NCI-H748 (cell line): ENCODE measurements at regions not wholly inside any gene's neighbourhood (a gene's known extent, or its start where the extent isn't known, plus 50 kb on each side); places are given as distances from the start of the nearest gene placed in this dataset.

Experiments
- DNase-seq: peaks from one replicate; lab custom pipeline; 2025; ENCODE audit not compliant: unreplicated experiment; lab: John Stamatoyannopoulos, UW

DNA sequence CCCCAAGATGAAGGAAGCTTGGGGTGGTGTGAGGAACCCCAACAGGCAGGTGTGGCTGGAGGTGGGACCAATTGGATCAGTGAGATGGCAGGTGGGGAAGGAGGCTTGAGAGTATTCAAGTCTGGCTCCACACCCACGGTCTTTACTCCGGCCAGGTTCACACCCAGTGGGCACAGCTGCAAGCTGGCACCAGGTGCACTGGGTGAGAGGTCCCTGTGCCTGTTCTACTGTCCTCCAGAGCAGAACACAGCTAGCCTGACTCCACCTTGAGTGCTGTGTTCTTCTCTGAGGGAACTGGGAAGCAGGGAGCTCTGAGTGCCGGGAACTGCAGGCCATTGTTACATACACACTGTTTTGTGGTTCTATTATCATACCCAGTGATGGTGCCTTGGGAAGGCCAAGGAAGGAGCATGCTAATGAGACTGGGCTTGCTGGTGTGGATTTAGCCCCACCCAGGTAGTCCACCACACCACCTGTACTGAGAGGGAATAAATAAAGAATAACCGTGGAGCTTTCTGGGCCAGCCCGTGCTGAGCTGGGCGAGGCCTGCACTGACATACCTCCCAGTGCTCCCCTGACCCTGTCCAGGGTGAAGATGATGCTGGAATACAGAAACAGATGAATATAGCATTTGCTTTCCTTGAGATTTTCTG, 93.4 kb downstream of the ABHD5 start:
- DNase-seq, result no peak

DNA sequence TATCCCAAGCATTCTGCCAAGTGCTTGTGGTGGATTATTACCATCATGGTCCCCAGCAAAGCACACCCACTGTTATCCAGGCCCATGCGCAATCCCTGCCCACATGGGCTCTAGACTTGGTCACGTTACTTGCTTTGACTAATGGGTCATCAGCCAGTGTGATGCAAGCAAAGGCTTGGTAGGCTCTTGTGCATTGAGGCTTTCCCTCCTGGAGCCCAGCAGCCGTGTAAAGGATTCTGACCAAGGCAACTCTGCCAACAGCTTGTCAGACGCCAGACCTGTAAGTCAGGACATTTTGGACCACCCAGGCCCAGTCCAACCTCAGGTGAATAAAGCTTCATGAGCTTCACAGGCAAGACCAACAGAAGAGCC, 93.9 kb downstream of the ABHD5 start:
- DNase-seq, result no peak

DNA sequence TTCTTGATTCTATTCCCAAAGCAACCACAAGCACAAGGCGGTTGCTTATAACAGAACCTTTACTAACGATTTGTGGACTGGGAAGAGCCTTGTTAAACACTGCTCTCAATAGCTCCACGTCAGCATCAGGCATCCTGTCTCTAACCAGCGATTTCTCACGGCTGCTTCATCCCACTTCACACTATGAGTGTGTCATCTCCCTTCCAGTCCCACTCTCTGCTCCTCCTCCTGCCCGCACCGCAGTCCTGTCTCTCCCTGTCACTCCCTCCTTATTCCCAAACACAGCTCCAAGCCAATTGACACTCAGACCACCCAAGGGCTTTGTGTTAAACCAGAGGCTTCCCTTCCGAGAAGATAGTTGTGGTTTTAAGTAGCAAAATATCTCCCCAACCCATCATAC, 94.8 kb downstream of the ABHD5 start:
- DNase-seq, result no peak

DNA sequence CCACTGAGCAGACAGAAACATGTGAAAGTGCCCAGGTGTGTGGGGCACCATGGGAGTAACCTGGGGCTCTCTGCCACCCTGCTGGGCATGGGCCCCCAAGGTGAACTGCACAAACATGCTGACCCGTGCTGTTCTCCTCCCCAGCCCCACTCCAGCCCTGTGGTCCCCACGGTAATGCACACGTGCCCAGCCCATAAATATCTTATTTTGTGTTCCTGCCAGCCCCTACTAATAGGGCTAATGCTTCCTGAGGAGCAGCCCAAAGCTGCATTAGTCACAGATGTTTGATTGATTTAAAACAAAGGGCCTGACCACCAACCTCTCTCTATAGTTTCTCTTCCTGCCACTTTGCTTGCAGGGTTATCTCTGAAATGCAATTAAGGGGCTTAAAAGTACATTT, 95.4 kb downstream of the ABHD5 start:
- no peak for DNase-seq

DNA sequence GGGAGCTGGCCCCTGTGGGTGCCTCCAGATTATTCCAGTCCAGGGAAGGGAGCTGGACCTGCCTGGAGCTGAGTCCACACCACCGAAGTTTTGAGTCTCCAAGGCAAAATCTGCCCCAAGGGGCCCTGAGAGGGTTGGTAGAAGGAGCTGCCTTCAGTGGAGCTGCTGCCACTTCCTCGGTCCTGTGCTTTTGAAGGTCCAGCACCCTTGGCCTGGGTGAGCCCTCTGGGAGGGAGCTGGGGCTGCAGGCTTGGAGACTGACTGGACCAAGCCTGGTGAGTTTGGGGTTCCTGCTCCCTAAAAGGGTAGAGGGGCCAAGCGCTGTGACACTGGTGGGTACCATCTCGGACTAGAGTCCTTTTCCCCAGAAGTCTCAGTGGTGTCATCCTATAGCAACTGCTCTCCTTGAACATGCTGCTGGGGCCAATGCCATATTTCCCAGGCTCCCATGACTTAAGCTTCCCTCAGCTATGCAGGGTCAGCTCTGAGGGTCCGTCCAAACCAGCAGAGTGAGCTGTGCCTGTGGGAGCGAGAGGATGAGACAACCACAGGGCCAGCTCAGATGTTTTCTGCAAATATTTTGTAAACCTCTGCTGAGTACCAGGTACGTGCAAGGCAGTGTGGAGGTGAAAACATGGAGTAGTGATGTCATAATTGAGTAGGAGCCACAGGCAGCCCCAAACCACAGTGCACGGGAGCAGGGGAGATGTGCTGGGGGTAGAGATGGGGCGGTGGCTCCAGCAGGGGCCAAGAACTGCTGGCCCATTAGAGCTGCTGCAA, 96.0 kb downstream of the ABHD5 start:
- DNase-seq, result no peak

DNA sequence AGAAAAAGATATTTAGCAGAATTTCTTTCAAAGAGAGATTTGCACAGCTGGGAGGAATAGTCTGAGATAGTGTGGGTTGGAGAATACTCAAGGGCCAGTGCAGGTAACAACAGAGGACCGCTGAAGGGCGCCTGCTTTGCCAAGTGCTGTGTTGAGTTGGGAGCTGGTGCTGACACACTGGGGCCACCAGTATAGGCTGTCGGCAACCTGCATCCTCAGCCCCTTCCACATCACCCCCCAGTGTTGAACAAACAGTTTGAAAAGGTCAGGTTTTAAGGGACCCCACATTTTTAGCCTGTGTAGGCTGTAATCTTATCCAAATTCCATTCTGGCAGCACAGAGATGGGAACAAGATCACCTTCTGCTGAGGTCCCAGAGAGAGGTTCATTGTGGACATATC, 96.6 kb downstream of the ABHD5 start:
- no peak for DNase-seq

DNA sequence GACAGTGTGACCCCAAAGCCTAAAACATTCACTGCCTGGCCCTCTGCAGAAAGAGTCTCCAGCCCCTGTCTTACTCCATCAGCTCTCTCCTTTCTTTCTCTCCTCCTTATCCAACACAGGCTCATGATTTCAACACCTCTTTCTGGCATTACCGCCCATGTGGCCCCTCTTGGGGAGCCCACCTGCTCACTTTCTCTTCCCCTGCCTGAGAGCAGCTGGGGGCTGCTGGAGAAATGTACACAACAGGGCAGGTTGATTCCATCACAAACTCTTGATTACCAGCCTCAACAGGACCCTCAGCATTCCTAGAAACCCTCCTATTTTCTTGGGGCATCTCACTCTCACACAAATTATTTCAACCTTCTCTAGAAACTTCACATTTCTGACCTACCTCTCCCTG, 98.3 kb downstream of the ABHD5 start:
- DNase-seq, result no peak

DNA sequence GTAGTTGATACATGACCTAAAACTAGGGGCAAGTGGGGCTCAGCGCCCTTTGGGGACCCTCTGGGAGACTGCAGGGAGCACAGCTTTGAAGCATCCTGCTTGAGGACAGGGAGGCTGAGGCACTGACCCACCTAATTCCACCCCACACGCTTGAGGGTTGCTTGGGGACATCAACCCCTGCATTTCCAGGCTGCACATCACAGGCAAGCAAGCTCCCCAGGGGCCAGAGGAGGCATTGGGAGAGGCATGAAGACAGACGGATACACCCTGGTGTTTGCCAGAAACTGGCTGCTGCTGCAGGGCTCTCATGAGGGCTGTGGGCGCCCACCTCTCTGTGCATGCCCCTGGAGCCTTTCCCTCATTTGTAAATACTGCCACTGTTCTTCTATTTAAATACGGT, 99.3 kb downstream of the ABHD5 start:
- DNase-seq, result no peak

DNA sequence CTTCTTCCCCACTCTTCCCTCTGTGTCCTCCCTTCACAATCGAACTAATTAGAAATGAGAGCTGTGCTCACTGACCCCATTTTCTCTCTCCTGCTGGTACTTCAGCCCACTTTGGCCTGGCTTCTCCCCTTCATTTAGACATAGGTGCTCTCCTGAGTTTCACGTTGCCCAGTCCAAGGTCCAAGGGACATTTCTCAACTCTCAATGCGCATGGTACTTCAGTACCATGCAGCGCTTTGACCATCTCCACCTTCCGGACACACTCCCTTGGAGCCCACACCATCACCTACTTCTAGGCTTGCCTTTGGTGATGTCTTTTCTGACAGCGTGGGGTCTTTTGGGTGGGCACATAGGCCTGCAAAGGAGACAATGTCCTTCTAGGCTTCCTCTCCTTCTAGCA, 99.7 kb downstream of the ABHD5 start:
- DNase-seq, result no peak

DNA sequence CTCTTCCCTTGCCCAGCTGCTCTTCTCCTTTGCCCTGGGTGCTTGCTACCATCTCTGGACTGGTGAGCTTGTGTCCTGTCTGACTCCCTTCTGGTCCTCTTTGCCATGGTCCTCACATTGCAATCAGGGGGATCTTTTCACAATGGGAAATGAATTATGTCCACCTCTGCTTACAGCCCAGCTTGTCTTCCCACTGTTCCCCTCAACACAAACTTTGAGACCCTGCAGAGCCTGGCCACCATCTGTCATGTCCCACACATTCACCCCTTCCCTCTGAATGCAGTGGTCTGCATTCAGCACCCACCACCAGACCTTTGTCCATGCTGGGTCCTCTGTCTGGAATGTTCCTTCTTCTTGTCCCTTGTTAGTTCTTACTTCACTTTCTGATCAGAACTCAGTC, 100.5 kb downstream of the ABHD5 start:
- DNase-seq, result no peak

DNA sequence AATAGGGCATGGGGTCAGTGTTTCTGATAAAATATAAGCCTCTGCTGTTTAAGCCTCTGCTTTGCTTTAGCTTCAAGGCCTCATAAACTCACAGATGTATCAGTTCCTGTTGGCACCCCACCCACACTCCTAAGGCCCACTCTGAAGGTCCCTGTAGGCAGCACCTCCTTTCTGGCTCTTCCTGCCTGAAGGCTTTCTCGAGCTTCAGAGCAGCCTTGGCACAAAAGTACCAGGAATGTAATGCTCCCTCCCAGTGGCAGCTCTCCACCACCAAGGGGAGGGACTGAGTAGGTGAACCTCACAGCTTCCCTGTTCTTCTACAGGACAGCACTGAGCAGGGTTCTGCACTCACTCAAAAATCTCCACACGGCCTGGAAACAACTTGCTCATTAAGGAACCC, 102.2 kb downstream of the ABHD5 start:
- no peak for DNase-seq

DNA sequence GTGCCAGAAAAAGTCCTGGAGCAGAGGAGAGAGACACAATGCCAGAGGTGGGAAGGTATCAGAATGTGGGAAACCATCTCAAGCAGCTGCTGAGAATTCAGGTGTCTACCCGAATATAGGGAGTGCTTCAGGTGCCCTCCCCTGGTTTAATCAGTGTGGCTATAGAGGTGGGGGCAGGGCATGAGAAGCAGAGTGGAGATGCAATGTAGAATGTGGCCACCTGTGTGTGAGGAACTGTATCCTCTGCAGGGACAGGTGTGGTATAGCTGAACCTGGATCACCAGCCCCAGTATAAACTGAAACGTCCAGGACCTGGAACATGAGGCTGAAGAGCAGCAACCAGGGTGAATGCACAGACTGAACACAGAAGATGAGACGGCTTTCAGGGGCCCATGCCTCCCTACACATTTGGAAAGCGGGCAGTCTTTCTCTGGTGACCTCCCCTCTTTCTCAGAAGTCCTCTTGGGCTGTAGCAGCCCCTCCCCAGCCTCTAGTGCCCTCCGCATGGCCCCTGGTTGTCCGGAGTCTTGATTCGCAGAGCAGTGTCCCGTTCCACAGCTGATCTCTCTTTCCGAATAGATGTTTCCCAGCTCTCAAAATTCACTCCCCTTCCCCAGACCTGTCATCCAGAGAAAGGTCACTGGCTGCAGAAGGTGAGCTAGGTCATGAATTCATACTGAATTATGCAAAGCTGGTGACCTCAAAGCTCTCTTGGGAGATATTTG, 103.1 kb downstream of the ABHD5 start:
- no peak for DNase-seq

DNA sequence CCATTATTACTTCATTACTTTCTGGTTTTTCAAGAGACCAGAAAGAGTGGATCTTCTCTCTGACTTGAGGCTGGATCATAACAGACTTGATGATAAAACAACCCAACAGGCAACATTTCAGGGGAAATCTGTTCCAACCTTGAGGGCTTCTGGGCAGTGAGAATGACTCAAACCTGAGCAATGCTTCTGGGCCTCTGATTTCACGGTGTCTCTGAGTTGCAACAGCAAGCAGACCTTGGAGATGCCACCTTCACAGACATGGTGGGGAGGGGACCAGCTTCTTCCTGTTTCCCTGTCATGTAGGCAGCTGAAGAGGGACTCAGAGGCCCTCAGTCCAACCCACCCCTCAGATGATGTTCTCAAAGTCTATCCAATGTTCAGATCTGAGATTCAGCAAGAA, 104.0 kb downstream of the ABHD5 start:
- DNase-seq, result no peak

DNA sequence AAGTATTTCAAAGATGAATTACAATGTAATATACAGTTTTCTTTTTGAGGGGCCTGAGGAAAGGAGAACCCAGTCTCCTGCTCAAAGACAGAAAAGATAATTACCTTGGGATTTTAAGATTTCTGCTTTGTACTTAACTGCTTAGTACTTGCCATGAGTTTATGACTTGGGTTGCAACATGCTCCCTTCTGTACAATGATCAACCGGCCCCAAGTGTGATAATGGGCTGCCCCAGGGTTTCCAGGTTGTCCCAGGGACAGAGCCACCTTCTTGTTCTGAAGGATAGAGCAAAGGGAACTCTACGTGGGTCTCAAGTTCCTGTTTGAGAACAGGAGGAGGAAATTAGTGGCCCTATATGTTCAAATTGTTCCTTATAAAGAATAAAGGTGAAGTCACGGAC, 104.8 kb downstream of the ABHD5 start:
- DNase-seq, result no peak

DNA sequence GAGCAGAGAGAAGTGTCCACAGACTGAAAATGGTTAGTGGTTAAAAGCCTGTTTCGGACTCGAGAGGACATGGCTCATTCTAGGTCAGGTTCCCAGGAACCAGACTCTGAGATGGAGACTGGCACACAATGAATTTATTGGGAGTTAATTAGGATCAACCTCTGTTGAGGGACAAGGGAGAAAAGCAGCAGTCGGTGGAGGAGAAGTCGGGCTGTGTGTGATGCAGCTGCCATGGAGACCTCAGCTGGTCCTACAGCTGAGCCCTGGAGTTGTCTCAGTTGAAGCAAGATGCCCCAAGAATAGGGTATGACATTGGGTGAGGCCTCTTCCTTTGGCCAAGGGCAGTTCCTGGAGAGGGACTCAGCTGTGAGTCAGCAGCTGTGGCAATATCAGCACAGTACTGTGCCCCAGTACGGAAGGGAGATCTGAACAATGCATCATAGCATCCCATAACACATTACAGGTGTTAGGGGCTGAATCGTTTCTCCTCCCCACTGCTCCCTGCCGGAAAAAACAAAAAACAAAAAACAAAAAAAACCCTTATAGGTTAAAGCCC, 105.4 kb downstream of the ABHD5 start:
- DNase-seq, result no peak

DNA sequence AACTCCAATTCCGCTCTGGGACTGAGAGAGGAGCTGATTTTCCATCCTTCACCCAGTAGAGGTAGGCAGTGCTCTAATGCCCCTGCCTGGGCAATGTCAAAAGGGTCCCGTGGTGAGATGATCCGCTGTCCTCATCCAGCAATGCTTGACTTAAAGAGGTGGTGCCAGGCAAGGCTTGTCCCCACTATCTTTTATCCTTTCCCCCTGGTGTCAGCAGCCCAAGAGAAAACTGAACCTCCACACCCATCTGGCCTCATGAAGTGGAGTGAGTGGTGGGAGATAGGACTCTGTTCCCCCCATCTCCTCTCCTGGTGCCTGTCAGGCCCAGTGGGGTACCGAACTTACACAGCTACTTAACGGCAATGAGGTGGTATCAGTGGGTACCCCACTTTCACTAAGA, 107.1 kb downstream of the ABHD5 start:
- no peak for DNase-seq

DNA sequence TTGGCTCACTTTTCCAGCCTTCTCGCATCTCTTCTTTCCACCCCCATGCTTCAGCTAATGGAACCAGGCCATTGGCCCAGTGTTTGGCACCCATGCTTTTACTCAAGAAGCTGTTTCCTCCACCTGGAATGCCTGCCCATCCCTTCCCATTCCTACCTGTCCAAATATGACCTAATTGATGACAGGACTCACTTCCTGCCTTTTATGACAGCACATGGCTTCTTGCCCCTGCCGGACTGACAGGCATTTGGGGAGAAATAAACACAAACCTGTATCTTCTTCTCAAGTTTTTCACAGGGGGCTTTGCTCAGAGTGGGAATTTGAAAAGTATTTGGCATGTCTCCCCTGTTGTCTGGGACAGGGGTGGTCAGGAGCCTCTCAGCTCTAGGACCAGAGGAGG, 120.1 kb downstream of the ABHD5 start:
- no peak for DNase-seq

DNA sequence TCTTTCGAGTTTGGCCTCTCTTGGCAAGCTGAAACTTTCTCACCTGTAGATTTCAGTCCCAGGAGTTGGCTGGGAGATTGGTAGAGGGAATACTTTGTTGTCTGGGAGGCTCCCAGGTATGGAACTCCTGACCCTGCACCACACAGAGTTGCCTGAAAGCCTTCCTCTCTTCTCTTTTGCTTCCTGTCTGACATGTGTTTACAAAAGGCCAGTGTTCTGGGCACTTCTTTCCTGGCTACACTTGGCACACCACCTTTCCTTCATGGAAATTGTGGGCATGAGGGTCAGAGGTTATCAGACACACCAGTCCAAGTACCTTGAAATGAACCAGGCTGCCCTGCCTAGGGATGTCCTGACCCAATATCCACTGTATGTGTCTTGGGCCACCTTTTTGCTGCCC, 123.7 kb downstream of the ABHD5 start:
- DNase-seq, result no peak

DNA sequence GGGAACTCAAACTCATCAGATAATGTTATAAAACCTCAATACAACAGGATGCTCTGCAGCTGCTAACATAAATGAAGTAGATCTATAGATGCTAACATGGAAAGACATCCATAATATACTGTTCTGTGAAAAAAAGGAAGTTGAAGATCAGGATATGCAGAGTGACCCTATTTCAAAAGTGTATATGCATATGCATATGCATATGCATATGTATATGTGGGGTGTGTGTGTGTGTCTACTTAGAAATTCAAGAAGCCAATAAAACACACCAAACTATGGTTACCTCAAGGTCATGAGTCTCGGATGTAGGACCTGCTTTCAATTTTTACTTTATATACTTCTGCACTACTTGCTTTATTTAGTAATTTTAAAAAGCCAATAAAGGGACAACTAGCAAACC, 125.6 kb downstream of the ABHD5 start:
- no peak for DNase-seq

DNA sequence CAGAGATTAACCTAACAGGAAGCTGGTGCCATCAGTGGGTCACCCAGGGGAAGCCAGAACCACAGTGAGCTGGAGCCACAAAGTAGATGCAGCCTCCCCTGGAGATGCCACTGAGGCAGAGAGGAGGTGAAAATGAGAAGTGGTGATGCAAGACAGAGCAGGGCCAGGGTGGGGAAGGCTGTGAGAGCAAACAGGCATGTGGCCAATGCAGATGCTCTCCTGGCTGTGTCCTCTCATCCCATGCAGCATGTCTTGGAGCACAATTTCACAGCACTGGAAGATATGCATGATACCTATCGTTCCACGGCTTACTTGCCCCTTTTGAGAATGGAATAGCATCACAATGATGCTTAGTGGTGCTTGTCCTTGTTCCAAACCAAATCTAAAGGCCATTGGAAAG, 126.3 kb downstream of the ABHD5 start:
- DNase-seq, result no peak

DNA sequence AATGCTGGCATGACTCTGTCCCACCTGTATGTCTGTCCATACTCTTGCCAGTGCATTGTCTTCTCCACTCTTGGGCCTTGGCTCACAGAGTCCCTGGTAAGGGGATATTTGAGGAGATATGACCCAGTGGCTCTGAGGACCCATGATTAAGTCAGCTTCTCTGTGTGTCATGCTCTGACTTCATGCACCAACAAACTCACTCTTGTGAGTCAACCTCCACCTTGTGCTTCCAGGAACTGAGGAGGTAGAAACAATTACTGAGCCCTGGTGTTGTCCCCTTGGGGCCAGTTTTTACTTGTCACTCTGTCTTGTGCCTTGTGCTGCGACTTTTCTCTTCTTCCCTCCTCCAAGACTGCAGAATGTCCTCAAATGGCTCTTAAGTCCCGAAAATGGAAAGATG, 127.1 kb downstream of the ABHD5 start:
- DNase-seq, result no peak

DNA sequence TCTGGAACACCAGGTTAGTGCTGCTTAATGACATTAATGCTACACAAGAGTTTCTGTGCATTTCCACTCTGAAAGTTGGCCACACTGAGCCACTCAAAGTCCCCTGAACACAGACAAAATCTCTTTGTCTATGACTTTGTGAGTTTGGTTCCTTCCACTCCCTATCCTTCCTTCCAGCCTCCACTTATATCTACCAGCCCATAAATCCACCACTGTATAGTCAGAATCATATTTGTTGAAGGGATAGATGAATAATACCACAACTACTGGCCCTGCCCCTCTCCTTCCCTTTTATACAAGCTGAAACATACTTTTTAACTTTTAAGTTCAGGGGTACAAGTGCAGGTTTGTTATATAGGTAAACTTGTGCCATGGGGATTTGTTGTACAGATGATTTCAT, 127.5 kb downstream of the ABHD5 start:
- no peak for DNase-seq
